K562 (cell line): ENCODE measurements at regions not wholly inside any gene's neighbourhood (a gene's known extent, or its start where the extent isn't known, plus 50 kb on each side); places are given as distances from the start of the nearest gene placed in this dataset.

Source experiments
- BRF1 ChIP-seq: IDR thresholded peaks from 3 replicates; pipeline ENCODE4 v1.6.1; 2011; ENCODE audit warnings: borderline replicate concordance, mild to moderate bottlenecking; ENCODE audit not compliant: insufficient read length; ENCODE audit errors: extremely low read depth
- CEBPB ChIP-seq: fragments of 450-650 bp; IDR thresholded peaks from 2 replicates; pipeline ENCODE4 v1.6.1; 2016; ENCODE audit warnings: missing genetic modification characterization, missing compliant biosample characterization
- E4F1 ChIP-seq: fragments of 250-450 bp; sonication (Bioruptor Pico); IDR thresholded peaks from 2 replicates; pipeline ENCODE4 v1.5.0; 2021; ENCODE audit warnings: mild to moderate bottlenecking, borderline replicate concordance
- ESRRB ChIP-seq: fragments of 250-450 bp; sonication (Bioruptor Pico); IDR thresholded peaks from 2 replicates; pipeline ENCODE4 v1.5.0; 2020; ENCODE audit warnings: mild to moderate bottlenecking, moderate library complexity, borderline replicate concordance
- KDM4B ChIP-seq, 2 experiments: fragments of 450-650 bp in 1 of 2; sonication (generic) in 1 of 2; IDR thresholded peaks; 2 replicates each; pipeline ENCODE4 v1.6.1; 2016 to 2017; ENCODE audit warnings: borderline replicate concordance in 2 of 2, antibody characterized with exemption in 1 of 2, low read depth in 1 of 2, mild to moderate bottlenecking in 1 of 2
- MED1 ChIP-seq: sonication (generic); formaldehyde crosslinking; IDR thresholded peaks from 2 replicates; pipeline ENCODE4 v1.8.1; 2023; ENCODE audit warnings: missing genetic modification reagents, borderline replicate concordance
- RERE ChIP-seq: sonication (generic); formaldehyde crosslinking; IDR thresholded peaks from 2 replicates; pipeline ENCODE4 v1.8.0; 2023; ENCODE audit warnings: missing genetic modification reagents, mild to moderate bottlenecking, borderline replicate concordance
- SIN3B ChIP-seq: fragments of 450-650 bp; IDR thresholded peaks from 2 replicates; pipeline ENCODE4 v1.6.1; 2017; ENCODE audit warnings: low read depth, mild to moderate bottlenecking, moderate library complexity
- ZBTB49 ChIP-seq: sonication (generic); formaldehyde crosslinking; IDR thresholded peaks from 2 replicates; pipeline ENCODE4 v1.8.0; 2022; ENCODE audit warnings: missing genetic modification reagents, mild to moderate bottlenecking, borderline replicate concordance
- ZNF212 ChIP-seq: fragments of 450-650 bp; formaldehyde crosslinking; IDR thresholded peaks from 2 replicates; pipeline ENCODE4 v1.4.0; 2020; ENCODE audit warnings: mild to moderate bottlenecking
- ZNF398 ChIP-seq: fragments of 250-450 bp; sonication (Bioruptor Pico); IDR thresholded peaks from 2 replicates; pipeline ENCODE4 v1.8.0; 2021; ENCODE audit warnings: moderate library complexity, mild to moderate bottlenecking, inconsistent platforms
- ZNF507 ChIP-seq: conservative IDR thresholded peaks from 2 replicates; pipeline ENCODE4 v1.6.1; 2017; ENCODE audit warnings: missing genetic modification characterization, missing compliant biosample characterization
- ZNF79 ChIP-seq: fragments of 250-450 bp; sonication (Bioruptor Pico); IDR thresholded peaks from 2 replicates; pipeline ENCODE4 v1.4.0; 2020; ENCODE audit warnings: low read depth, mild to moderate bottlenecking, moderate library complexity

GRCh38 chr3:15875016-15875689, 77.4 kb upstream of the ANKRD28 start (continued):
- TF ChIP-seq RERE (no peak), CEBPB (no peak), SIN3B (no peak), ZNF212 (CRISPR knock-in tag) (no peak), E4F1 (no peak), ESRRB (CRISPR knock-in tag) (no peak), MED1 (CRISPR knock-in tag) (no peak), KDM4B (IDR thresholded peaks at IDR 0.05; ENCODE audit: borderline replicate concordance in 2 of 2, low read depth in 1 of 2) (no peak), BRF1 (no peak), ZNF507 (tag) (no peak), ZNF398 (no peak), ZNF79 (CRISPR knock-in tag) (no peak), ZBTB49 (CRISPR knock-in tag) (no peak)
